Kidney (tissue), 13 donors: ENCODE measurements at regions not wholly inside any gene's neighbourhood (a gene's known extent, or its start where the extent isn't known, plus 50 kb on each side); places are given as distances from the start of the nearest gene placed in this dataset.

ENCODE experiments used
- DNase-seq, 5 donors: peaks; one replicate each; pipeline ENCODE4 v3.0.0-alpha.2; 2013 to 2020
- FAIRE-seq: peaks from 2 replicates; lab custom pipeline; 2012; peaks lifted over from hg19 to GRCh38; lab: Jason Lieb, UNC
- H3K27ac ChIP-seq, 2 donors: one replicate each; pipeline ENCODE4 v1.7.0; 2013; ENCODE audit warnings: low read depth in 2 of 2, low read length in 2 of 2, inconsistent platforms in 1 of 2
- H3K27me3 ChIP-seq: one replicate; pipeline ENCODE4 v1.7.1; 2013; ENCODE audit warnings: low read length, inconsistent platforms; ENCODE audit not compliant: control insufficient read depth, insufficient read depth
- H3K36me3 ChIP-seq, 3 donors: one replicate each; pipeline versions ENCODE4 v1.7.0 to v1.7.1; 2013; ENCODE audit warnings: low read length in 3 of 3, control low read depth in 1 of 3, inconsistent platforms in 1 of 3; ENCODE audit not compliant: insufficient read depth in 3 of 3, control insufficient read depth in 2 of 3
- H3K4me1 ChIP-seq, 3 donors: one replicate each; pipeline versions ENCODE4 v1.7.0 to v1.7.1; 2013; ENCODE audit warnings: low read length in 3 of 3, inconsistent platforms in 1 of 3, low read depth in 1 of 3; ENCODE audit not compliant: control insufficient read depth in 2 of 3, insufficient read depth in 2 of 3
- H3K4me3 ChIP-seq, 3 donors: one replicate each; pipeline versions ENCODE4 v1.7.0 to v1.8.1; 2013; ENCODE audit warnings: low read length in 3 of 3, control low read depth in 1 of 3, inconsistent platforms in 1 of 3
- H3K9ac ChIP-seq, 3 donors: one replicate each; pipeline versions ENCODE4 v1.7.0 to v1.7.1; 2013; ENCODE audit warnings: low read length in 3 of 3, control low read depth in 1 of 3, inconsistent platforms in 1 of 3
- H3K9me3 ChIP-seq, 3 donors: one replicate each; pipeline versions ENCODE4 v1.7.0 to v1.7.1; 2013; ENCODE audit warnings: low read length in 3 of 3, control low read depth in 1 of 3, inconsistent platforms in 1 of 3; ENCODE audit not compliant: control insufficient read depth in 2 of 3, insufficient read depth in 1 of 3
- CTCF ChIP-seq: IDR thresholded peaks from 3 replicates; pipeline ENCODE4 v1.5.1; 2012; ENCODE audit warnings: mild to moderate bottlenecking, moderate library complexity, borderline replicate concordance; ENCODE audit not compliant: insufficient read depth; ENCODE audit errors: extremely low read depth
- intact Hi-C: fragments of 100-400 bp; cut with DNase I; formaldehyde crosslinking; loops from one replicate; pipeline ENCODE4 v1.11.1; 2022
- donor health status: control.
- donor health status: control.
- donor health status: control.
- donor health status: control.
- donor health status: control.
- donor health status: DM: yes; HTN: yes; CAD: no.
- donor health status: Normal renal cell carcinoma (clear cell type).

- no peaks in the 10 kb centered on the region for H3K9me3 ChIP-seq
- no peak overlapping the region for H3K9ac ChIP-seq
- no peak for TF ChIP-seq CTCF
- H3K27ac ChIP-seq, result no peak overlapping the region
- no peaks in the 10 kb centered on the region for H3K27me3 ChIP-seq
- H3K4me1 ChIP-seq, result no peaks in the 10 kb centered on the region
- FAIRE-seq (no peak), DNase-seq (no peak)
- H3K4me3 ChIP-seq, result no peak overlapping the region
- intact Hi-C loops, result no loop called here
- H3K36me3 ChIP-seq, result no peaks in the 10 kb centered on the region
These were observed 207.2 kb upstream of the IGF1 start for GRCh38 chr12:102687523-102687922.

GRCh38 chr12:102685841-102686240 lies 205.5 kb upstream of the IGF1 start:
- no peak for FAIRE-seq
- no peak overlapping the region for H3K4me3 ChIP-seq

GRCh38 chr12:102685172-102685571 lies 204.8 kb upstream of the IGF1 start:
- DNase-seq (no peak), FAIRE-seq (no peak)
- H3K27ac ChIP-seq, result no peak overlapping the region
- intact Hi-C loops, result no loop called here
- H3K4me3 ChIP-seq, result no peak overlapping the region
- H3K9ac ChIP-seq, result no peak overlapping the region
- H3K9me3 ChIP-seq, result no peaks in the 10 kb centered on the region
- no peaks in the 10 kb centered on the region for H3K27me3 ChIP-seq
- H3K4me1 ChIP-seq, result no peaks in the 10 kb centered on the region
- H3K36me3 ChIP-seq, result no peaks in the 10 kb centered on the region
- TF ChIP-seq CTCF, result no peak

More at GRCh38 chr12:102685841-102686240, 205.5 kb upstream of the IGF1 start:
- Histone ChIP-seq H3K27ac (no peak overlapping the region), H3K27me3 (no peaks in the 10 kb centered on the region), H3K9me3 (no peaks in the 10 kb centered on the region), H3K36me3 (no peaks in the 10 kb centered on the region), H3K9ac (no peak overlapping the region), H3K4me1 (no peaks in the 10 kb centered on the region)
- no peak for TF ChIP-seq CTCF
- no peak for DNase-seq
- intact Hi-C loops, result no loop called here
